ENCODE measurements at regions not wholly inside any gene's neighbourhood (a gene's known extent, or its start where the extent isn't known, plus 50 kb on each side); places are given as distances from the start of the nearest gene placed in this dataset.
A peak's percentile ranks its signal among the peaks of the same experiment; 100 is the strongest.

GRCh38 chr4:128468123-128468989, 180.7 kb upstream of the PGRMC2 start:
- DNase-seq (ENCODE audit: low read depth): peak; percentile 95
- TF ChIP-seq CTCF (conservative IDR thresholded peaks at IDR 0.05; ENCODE audit: low read length): no peak
- peak overlapping the region; percentile 6 for H3K4me3 ChIP-seq (ENCODE audit: low read length)

GRCh38 chr4:128465523-128465922, 177.9 kb upstream of the PGRMC2 start:
- DNase-seq (ENCODE audit: low read depth): no peak
- TF ChIP-seq CTCF (conservative IDR thresholded peaks at IDR 0.05; ENCODE audit: low read length): no peak
- H3K4me3 ChIP-seq (ENCODE audit: low read length): no peak overlapping the region

DNA sequence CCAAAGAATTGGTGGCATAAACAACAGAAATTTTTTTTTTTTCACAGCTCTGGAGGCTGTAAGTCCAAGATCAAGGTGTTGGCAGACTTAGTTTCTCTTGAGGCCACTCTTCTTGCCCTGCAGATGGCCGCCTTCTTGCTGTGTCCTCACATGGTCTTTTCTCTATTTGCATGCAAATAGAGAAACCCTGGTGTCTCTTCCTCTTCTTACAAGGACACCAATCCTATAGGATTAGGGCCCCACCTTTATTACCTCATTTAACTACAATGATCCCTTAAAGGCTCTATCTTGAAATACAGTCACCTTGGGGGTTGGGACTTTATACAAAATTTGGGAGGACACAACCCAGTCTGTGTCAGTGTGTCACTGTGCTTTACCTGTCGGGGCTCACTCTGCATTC, 175.4 kb upstream of the PGRMC2 start:
- no peak overlapping the region for H3K4me3 ChIP-seq (ENCODE audit: low read length)
- no peak for TF ChIP-seq CTCF (conservative IDR thresholded peaks at IDR 0.05; ENCODE audit: low read length)
- no peak for DNase-seq (ENCODE audit: low read depth)

DNA sequence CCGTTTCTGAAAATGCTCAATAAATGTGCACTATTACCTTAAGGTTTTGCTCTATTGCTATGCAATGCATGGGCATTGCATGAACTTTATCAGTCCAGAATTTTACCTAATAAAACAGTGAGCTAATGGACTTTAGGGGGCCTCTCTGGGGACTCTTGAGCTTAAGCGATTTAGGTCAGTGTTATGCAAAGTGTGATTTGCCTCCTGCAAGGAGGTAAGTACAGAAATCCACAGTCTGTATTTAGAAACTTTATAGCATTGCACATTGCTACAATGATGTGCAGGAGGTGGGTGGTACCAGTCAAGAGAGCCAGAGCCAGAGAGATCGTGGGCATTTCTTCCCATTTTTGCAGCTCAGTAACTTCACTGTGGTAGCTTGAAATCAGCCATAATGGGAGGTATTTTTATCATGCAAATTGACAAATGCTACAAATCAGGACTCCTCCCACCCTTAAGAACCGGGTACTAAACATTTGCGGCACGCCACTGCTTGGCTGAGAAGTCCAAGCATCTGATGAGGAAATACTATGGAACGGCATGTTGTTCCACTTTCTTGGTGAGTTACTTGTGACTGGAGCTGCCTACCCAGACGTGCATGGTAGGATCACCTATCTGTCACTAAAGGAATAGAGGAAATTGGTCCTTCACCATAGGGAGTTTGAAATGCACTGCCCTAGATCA, 174.6 kb upstream of the PGRMC2 start:
- H3K4me3 ChIP-seq (ENCODE audit: low read length): no peak overlapping the region
- TF ChIP-seq CTCF (conservative IDR thresholded peaks at IDR 0.05; ENCODE audit: low read length): no peak
- no peak for DNase-seq (ENCODE audit: low read depth)

- H3K4me3 ChIP-seq (ENCODE audit: low read length): no peak overlapping the region
- peak; percentile 83 for DNase-seq (ENCODE audit: low read depth)
- TF ChIP-seq CTCF (conservative IDR thresholded peaks at IDR 0.05; ENCODE audit: low read length): no peak
Measured at GRCh38 chr4:128461291-128462102, 173.9 kb upstream of the PGRMC2 start.

- H3K4me3 ChIP-seq (ENCODE audit: low read length): no peak overlapping the region
- no peak for DNase-seq (ENCODE audit: low read depth)
- TF ChIP-seq CTCF (conservative IDR thresholded peaks at IDR 0.05; ENCODE audit: low read length): no peak
Measured at GRCh38 chr4:128459547-128459946, 171.9 kb upstream of the PGRMC2 start.
